H1 (cell line): ENCODE measurements at regions not wholly inside any gene's neighbourhood (a gene's known extent, or its start where the extent isn't known, plus 50 kb on each side); places are given as distances from the start of the nearest gene placed in this dataset.

Experiments
- CTCF ChIA-PET: fragments of 300-600 bp; sonication (Branson Sonifier 250); formaldehyde crosslinking; loops from one replicate; lab custom pipeline; 2021; ENCODE audit not compliant: partially characterized antibody; lab: Charles Lee
- POLR2A ChIA-PET: fragments of 300-600 bp; sonication (Branson Sonifier 250); formaldehyde crosslinking; loops from one replicate; lab custom pipeline; 2021; ENCODE audit warnings: inconsistent platforms; ENCODE audit not compliant: partially characterized antibody; lab: Charles Lee
- DNase-seq, 2 experiments: peaks; one replicate each; pipeline versions ENCODE4 v3.0.0 to v3.0.0-alpha.2; 2010 to 2022; ENCODE audit warnings: low spot score in 2 of 2, low read depth in 1 of 2, mixed read lengths in 1 of 2
- FAIRE-seq: peaks from 2 replicates; lab custom pipeline; 2011; peaks lifted over from hg19 to GRCh38; lab: Jason Lieb, UNC
- H2AFZ ChIP-seq: 2 replicates; pipeline ENCODE4 v1.8.1; 2012; ENCODE audit warnings: low read length, inconsistent platforms
- H2AK5ac ChIP-seq: 2 replicates; pipeline ENCODE4 v1.6.1; 2013; ENCODE audit warnings: low read depth, low read length
- H2BK120ac ChIP-seq: replicated peaks from 2 replicates; pipeline ENCODE3; 2013; ENCODE audit warnings: low read depth, low read length, inconsistent platforms
- H2BK12ac ChIP-seq: 2 replicates; pipeline ENCODE4 v1.6.1; 2013; ENCODE audit warnings: low read depth, low read length
- H2BK15ac ChIP-seq: 2 replicates; pipeline ENCODE4 v1.6.1; 2013; ENCODE audit warnings: low read length
- H2BK20ac ChIP-seq: 2 replicates; pipeline ENCODE4 v1.6.1; 2013; ENCODE audit warnings: low read length
- H2BK5ac ChIP-seq: 2 replicates; pipeline ENCODE4 v1.6.1; 2013; ENCODE audit warnings: low read depth, low read length
- H3K14ac ChIP-seq: 2 replicates; pipeline ENCODE4 v1.6.1; 2013; ENCODE audit warnings: inconsistent platforms; ENCODE audit not compliant: insufficient read length
- H3K18ac ChIP-seq: 2 replicates; pipeline ENCODE4 v1.6.1; 2013; ENCODE audit warnings: low read length; ENCODE audit errors: extremely low read depth
- H3K23ac ChIP-seq: 2 replicates; pipeline ENCODE4 v1.6.1; 2013; ENCODE audit warnings: inconsistent platforms; ENCODE audit not compliant: insufficient read length
- H3K23me2 ChIP-seq: 2 replicates; pipeline ENCODE4 v1.6.1; 2013; ENCODE audit warnings: low read depth, low read length
- H3K27ac ChIP-seq: 2 replicates; pipeline ENCODE4 v1.6.1; 2011; ENCODE audit warnings: low read depth, low read length, inconsistent platforms
- H3K27me3 ChIP-seq, 4 experiments: replicated peaks in 1 of 4; 1 replicate in 1 of 4; 2 replicates in 3 of 4; pipeline versions ENCODE4 v1.6.1 to v1.8.1; 2011 to 2013; ENCODE audit warnings: low read length in 3 of 4, mild to moderate bottlenecking in 3 of 4, inconsistent platforms in 2 of 4, mixed read lengths in 2 of 4, moderate library complexity in 1 of 4; ENCODE audit not compliant: control insufficient read depth in 3 of 4, insufficient read depth in 3 of 4; ENCODE audit errors: extremely low read depth in 1 of 4
- H3K36me3 ChIP-seq, 4 experiments: 2 replicates each; pipeline versions ENCODE4 v1.6.1 to v1.8.1; 2011 to 2013; ENCODE audit warnings: mild to moderate bottlenecking in 4 of 4, low read length in 3 of 4, moderate library complexity in 2 of 4, control low read depth in 1 of 4, inconsistent platforms in 1 of 4; ENCODE audit not compliant: insufficient read depth in 4 of 4, control insufficient read depth in 2 of 4
- H3K4ac ChIP-seq: replicated peaks from 2 replicates; pipeline ENCODE3; 2013; ENCODE audit warnings: low read length, low read depth, mixed read lengths, inconsistent platforms; ENCODE audit not compliant: insufficient read length
- H3K4me1 ChIP-seq, 4 experiments: replicated peaks in 1 of 4; 1 replicate in 1 of 4; 2 replicates in 3 of 4; pipeline versions ENCODE4 v1.6.1 to v1.8.1; 2011 to 2013; ENCODE audit warnings: low read length in 3 of 4, inconsistent platforms in 2 of 4, mixed read lengths in 1 of 4; ENCODE audit not compliant: insufficient read depth in 4 of 4, control insufficient read depth in 3 of 4
- H3K4me2 ChIP-seq, 2 experiments: 2 replicates each; pipeline versions ENCODE4 v1.6.1 to v1.8.1; 2011 to 2013; ENCODE audit warnings: low read depth in 2 of 2, low read length in 2 of 2, control low read depth in 1 of 2, inconsistent platforms in 1 of 2, mild to moderate bottlenecking in 1 of 2; ENCODE audit not compliant: insufficient read depth in 1 of 2
- H3K4me3 ChIP-seq, 4 experiments: fragments of 200-600, 300-600 bp in 1 of 4; sonication (generic), shearing (Covaris generic), sonication (Bioruptor Twin) in 1 of 4; 2 replicates each; pipeline versions ENCODE4 v1.5.1 to v1.8.1; 2011 to 2016; ENCODE audit warnings: low read length in 4 of 4, low read depth in 3 of 4, control low read depth in 2 of 4, inconsistent platforms in 2 of 4, mild to moderate bottlenecking in 2 of 4, mixed read lengths in 1 of 4, moderate library complexity in 1 of 4; ENCODE audit not compliant: insufficient read depth in 2 of 4; ENCODE audit errors: extremely low read depth in 1 of 4
- H3K56ac ChIP-seq: replicated peaks from 2 replicates; pipeline ENCODE3; 2013; ENCODE audit warnings: low read depth, mild to moderate bottlenecking, mixed read lengths, low read length, inconsistent platforms; ENCODE audit not compliant: insufficient read length
- H3K79me1 ChIP-seq: 2 replicates; pipeline ENCODE4 v1.6.1; 2013; ENCODE audit warnings: low read depth, low read length, control low read depth
- H3K79me2 ChIP-seq, 2 experiments: 2 replicates each; pipeline versions ENCODE4 v1.6.1 to v1.8.1; 2012 to 2013; ENCODE audit warnings: low read length in 2 of 2, mild to moderate bottlenecking in 2 of 2, inconsistent platforms in 1 of 2; ENCODE audit not compliant: insufficient read depth in 2 of 2, control insufficient read depth in 1 of 2
- H3K9ac ChIP-seq, 4 experiments: replicated peaks in 1 of 4; 1 replicate in 1 of 4; 2 replicates in 3 of 4; pipeline versions ENCODE4 v1.6.1 to v1.8.1; 2011 to 2013; ENCODE audit warnings: low read depth in 3 of 4, low read length in 3 of 4, control low read depth in 2 of 4, mild to moderate bottlenecking in 2 of 4, moderate library complexity in 2 of 4, inconsistent platforms in 1 of 4; ENCODE audit errors: extremely low read depth in 1 of 4
- H3K9me3 ChIP-seq, 2 experiments: 2 replicates each; pipeline versions ENCODE4 v1.6.1 to v1.8.1; 2012 to 2013; ENCODE audit warnings: mild to moderate bottlenecking in 2 of 2, moderate library complexity in 2 of 2, control low read depth in 1 of 2, inconsistent platforms in 1 of 2, low read depth in 1 of 2, low read length in 1 of 2, mixed read lengths in 1 of 2; ENCODE audit not compliant: insufficient read depth in 2 of 2
- H4K20me1 ChIP-seq, 2 experiments: replicated peaks in 1 of 2; 2 replicates each; pipeline versions ENCODE3 to v1.8.1; 2011 to 2013; ENCODE audit warnings: inconsistent platforms in 2 of 2, low read length in 2 of 2, mild to moderate bottlenecking in 1 of 2; ENCODE audit not compliant: insufficient read depth in 2 of 2, control insufficient read depth in 1 of 2
- H4K5ac ChIP-seq: 2 replicates; pipeline ENCODE4 v1.6.1; 2013; ENCODE audit warnings: low read length, low read depth, mixed read lengths, inconsistent platforms; ENCODE audit not compliant: insufficient read length
- H4K8ac ChIP-seq: 2 replicates; pipeline ENCODE4 v1.8.0; 2013; ENCODE audit warnings: mild to moderate bottlenecking, moderate library complexity, low read length, inconsistent platforms; ENCODE audit not compliant: insufficient read depth; ENCODE audit errors: extremely low read depth
- H4K91ac ChIP-seq: replicated peaks from 2 replicates; pipeline ENCODE3; 2013; ENCODE audit warnings: low read length, mixed read lengths, inconsistent platforms; ENCODE audit not compliant: insufficient read length
- ATF2 ChIP-seq: IDR thresholded peaks from 2 replicates; pipeline ENCODE4 v1.6.1; 2012; ENCODE audit warnings: low read length, inconsistent platforms
- CHD2 ChIP-seq: IDR thresholded peaks from 2 replicates; pipeline ENCODE4 v1.6.1; 2012; ENCODE audit warnings: low read length, improper control_type of control experiment
- KDM4A ChIP-seq: IDR thresholded peaks from one replicate; pipeline ENCODE4 v1.7.1; 2012; ENCODE audit warnings: low read depth, mild to moderate bottlenecking, moderate library complexity, low read length, inconsistent platforms; ENCODE audit not compliant: severe bottlenecking
- NANOG ChIP-seq: IDR thresholded peaks from 2 replicates; pipeline ENCODE4 v1.6.1; 2011; ENCODE audit warnings: low read length, low read depth, mild to moderate bottlenecking, inconsistent platforms; ENCODE audit not compliant: insufficient read depth, poor library complexity, severe bottlenecking
- POLR2AphosphoS5 ChIP-seq: IDR thresholded peaks from 2 replicates; pipeline ENCODE4 v1.6.1; 2011; ENCODE audit warnings: low read depth, low read length
- RAD21 ChIP-seq, 2 experiments: IDR thresholded peaks in 1 of 2; conservative IDR thresholded peaks in 1 of 2; 2 replicates each; pipeline ENCODE4 v1.6.1; 2011; ENCODE audit warnings: low read depth in 2 of 2, low read length in 2 of 2, improper control_type of control experiment in 1 of 2, inconsistent platforms in 1 of 2, mild to moderate bottlenecking in 1 of 2, moderate library complexity in 1 of 2
- RFX5 ChIP-seq: IDR thresholded peaks from 2 replicates; pipeline ENCODE4 v1.6.1; 2011; ENCODE audit warnings: low read depth, low read length, improper control_type of control experiment, borderline replicate concordance
- RNF2 ChIP-seq: fragments of 200-900, 300-1000 bp; sonication (generic); IDR thresholded peaks from 2 replicates; pipeline ENCODE4 v1.7.1; 2016; ENCODE audit warnings: borderline replicate concordance, low read depth, mild to moderate bottlenecking, antibody characterized with exemption, low read length; ENCODE audit not compliant: poor library complexity, severe bottlenecking; ENCODE audit errors: missing control alignments
- SIN3A ChIP-seq, 2 experiments: IDR thresholded peaks in 1 of 2; conservative IDR thresholded peaks in 1 of 2; 2 replicates each; pipeline ENCODE4 v1.6.1; 2011 to 2012; ENCODE audit warnings: low read length in 2 of 2, improper control_type of control experiment in 1 of 2, low read depth in 1 of 2, mild to moderate bottlenecking in 1 of 2
- SUZ12 ChIP-seq: fragments of 200-600 bp; sonication (generic); IDR thresholded peaks from 2 replicates; pipeline ENCODE4 v1.6.1; 2012; ENCODE audit warnings: mild to moderate bottlenecking, inconsistent platforms, low read length, moderate library complexity, mixed read lengths
- YY1 ChIP-seq: IDR thresholded peaks from 2 replicates; pipeline ENCODE4 v1.6.1; 2011; ENCODE audit warnings: low read depth, mild to moderate bottlenecking, low read length
- WGBS, 2 experiments: shearing (Covaris generic) in 1 of 2; methylation state at CpG; one replicate each; pipeline versions ENCODE4 v1.1.6 to v1.1.7; 2013 to 2015; ENCODE audit warnings: low lambda C conversion rate in 2 of 2, mixed read lengths in 2 of 2, inconsistent platforms in 1 of 2, low coverage in 1 of 2, missing lambda C conversion rate in 1 of 2; ENCODE audit not compliant: insufficient replicate concordance in 2 of 2, insufficient coverage in 1 of 2, insufficient read length in 1 of 2; ENCODE audit errors: extremely low coverage in 1 of 2, missing lambda C conversion rate in 1 of 2; 5-methylcytosine and 5-hydroxymethylcytosine counted together

DNA sequence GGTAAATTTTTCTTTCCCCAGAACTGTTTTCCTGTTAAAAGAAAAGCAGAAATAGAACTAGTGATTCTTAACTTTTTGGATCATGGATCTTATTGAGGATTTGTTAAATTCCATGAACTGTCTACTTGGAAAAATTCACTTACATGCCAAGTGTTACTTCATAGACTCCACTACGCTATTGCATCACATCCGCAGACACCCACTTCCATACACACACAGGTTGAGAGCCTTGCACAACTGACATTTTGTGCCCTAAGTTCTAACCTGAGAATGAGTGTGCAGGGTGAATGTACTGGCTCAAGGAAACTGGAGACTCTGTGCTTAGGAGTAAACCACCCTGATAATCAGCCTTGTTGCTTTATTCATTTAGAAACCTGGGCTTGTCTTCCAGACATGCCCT, 250.5 kb upstream of the EDA2R start:
- H2BK12ac ChIP-seq, result no peak overlapping the region
- 100% methylated on average over 2 of the region's 2 CpGs; no CpG with 5 or more reads in 1 of the 2 experiments for WGBS, 2 experiments
- no peak overlapping the region for H2AK5ac ChIP-seq

More for the DNA sequence above, 250.5 kb upstream of the EDA2R start:
- FAIRE-seq (no peak), DNase-seq (no peak)
- no peak overlapping the region for H3K18ac ChIP-seq
- TF ChIP-seq POLR2AphosphoS5 (no peak), RFX5 (no peak), NANOG (no peak), KDM4A (no peak), RAD21 (IDR thresholded peaks at IDR 0.05 in 1 of 2, conservative IDR thresholded peaks at IDR 0.05 in 1 of 2; ENCODE audit: low read depth in 2 of 2, low read length in 2 of 2) (no peak), SIN3A (conservative IDR thresholded peaks at IDR 0.05 in 1 of 2, IDR thresholded peaks at IDR 0.05 in 1 of 2; ENCODE audit: low read depth in 1 of 2, low read length in 2 of 2) (no peak), CHD2 (no peak), RNF2 (no peak), SUZ12 (no peak), ATF2 (no peak), YY1 (no peak)
- POLR2A ChIA-PET, result no interaction called here
- H3K56ac ChIP-seq, result no peak overlapping the region
- no peak overlapping the region for H4K91ac ChIP-seq
- no peak overlapping the region for H3K9ac ChIP-seq
- CTCF ChIA-PET, result no interaction called here
- no peak overlapping the region for H2BK15ac ChIP-seq
- H4K8ac ChIP-seq, result no peak overlapping the region
- no peak overlapping the region for H3K4me3 ChIP-seq
- no peak overlapping the region for H3K23ac ChIP-seq
- H3K4me1 ChIP-seq, result no peaks in the 10 kb centered on the region
- H2BK20ac ChIP-seq, result no peak overlapping the region
- H3K27ac ChIP-seq, result no peak overlapping the region
- H3K79me1 ChIP-seq, result no peaks in the 10 kb centered on the region
- no peaks in the 10 kb centered on the region for H3K9me3 ChIP-seq
- H3K14ac ChIP-seq, result no peak overlapping the region
- no peak overlapping the region for H2BK5ac ChIP-seq
- no peak overlapping the region for H3K4me2 ChIP-seq
- H3K36me3 ChIP-seq, result no peaks in the 10 kb centered on the region
- H3K4ac ChIP-seq, result no peak overlapping the region
- no peaks in the 10 kb centered on the region for H3K23me2 ChIP-seq
- no peaks in the 10 kb centered on the region for H3K79me2 ChIP-seq
- no peaks in the 10 kb centered on the region for H4K20me1 ChIP-seq
- peaks cover 0 to 1% (median 0%) of the 10 kb centered on the region in 4 experiments; a peak in 1 of 7 replicates for H3K27me3 ChIP-seq
- no peak overlapping the region for H2AFZ ChIP-seq
- no peak overlapping the region for H2BK120ac ChIP-seq
- no peak overlapping the region for H4K5ac ChIP-seq
